SK-N-SH (cell line): ENCODE measurements at regions not wholly inside any gene's neighbourhood (a gene's known extent, or its start where the extent isn't known, plus 50 kb on each side); places are given as distances from the start of the nearest gene placed in this dataset.

Experiments
- CTCF ChIA-PET: fragments of 300-600, 350-600 bp; formaldehyde crosslinking; extraction: SDS; loops from one replicate; lab custom pipeline; 2021; lab: Yijun Ruan, JAX
- POLR2A ChIA-PET: fragments of 350-600 bp; sonication (Branson Sonifier 250); formaldehyde crosslinking; extraction: SDS; loops from one replicate; lab custom pipeline; 2020; ENCODE audit warnings: antibody characterized with exemption, inconsistent platforms; lab: Yijun Ruan, JAX
- DNase-seq: peaks from one replicate; pipeline ENCODE4 v3.0.0; 2012
- H2AFZ ChIP-seq: fragments of 200-600 bp; sonication (generic); 2 replicates; pipeline ENCODE4 v1.8.1; 2016; ENCODE audit warnings: antibody characterized with exemption, mild to moderate bottlenecking, low read depth
- H3F3A ChIP-seq: fragments of 200-600 bp; sonication (generic); replicated peaks from 2 replicates; pipeline ENCODE3; 2016; ENCODE audit warnings: antibody characterized with exemption, mild to moderate bottlenecking; ENCODE audit not compliant: insufficient read depth
- H3K27ac ChIP-seq, 2 experiments: fragments of 200-500 bp in 1 of 2; fragments of 200-600 bp in 1 of 2; sonication (Bioruptor generic) in 1 of 2; sonication (generic), shearing (Covaris generic) in 1 of 2; 2 replicates each; pipeline versions ENCODE4 v1.5.1 to v1.6.1; 2014 to 2016; ENCODE audit warnings: low read depth in 2 of 2, inconsistent platforms in 1 of 2, low read length in 1 of 2, mild to moderate bottlenecking in 1 of 2, mixed read lengths in 1 of 2
- H3K27me3 ChIP-seq: fragments of 200-600 bp; sonication (generic), shearing (Covaris generic); 2 replicates; pipeline ENCODE4 v1.6.1; 2016; ENCODE audit warnings: mixed run types; ENCODE audit not compliant: insufficient read depth
- H3K36me3 ChIP-seq, 2 experiments: fragments of 200-500 bp in 1 of 2; fragments of 200-600 bp in 1 of 2; sonication (Bioruptor generic) in 1 of 2; sonication (generic) in 1 of 2; replicated peaks in 1 of 2; 2 replicates each; pipeline versions ENCODE3 to v1.5.1; 2014 to 2016; ENCODE audit warnings: low read length in 1 of 2, mild to moderate bottlenecking in 1 of 2; ENCODE audit not compliant: insufficient read depth in 2 of 2, control insufficient read depth in 1 of 2
- H3K4me1 ChIP-seq, 2 experiments: fragments of 200-500 bp in 1 of 2; fragments of 200-600 bp in 1 of 2; sonication (Bioruptor generic) in 1 of 2; sonication (generic), shearing (Covaris generic) in 1 of 2; 2 replicates each; pipeline versions ENCODE4 v1.5.1 to v1.6.1; 2014 to 2016; ENCODE audit warnings: low read depth in 1 of 2, low read length in 1 of 2, mixed run types in 1 of 2; ENCODE audit not compliant: insufficient read depth in 2 of 2, control insufficient read depth in 1 of 2
- H3K4me2 ChIP-seq: fragments of 200-600 bp; sonication (generic), shearing (Covaris generic); 2 replicates; pipeline ENCODE4 v1.6.1; 2017; ENCODE audit warnings: mixed run types
- H3K4me3 ChIP-seq, 2 experiments: fragments of 200-500 bp in 1 of 2; fragments of 200-600 bp in 1 of 2; sonication (Bioruptor generic) in 1 of 2; sonication (generic), shearing (Covaris generic) in 1 of 2; 2 replicates each; pipeline versions ENCODE4 v1.5.1 to v1.8.1; 2014 to 2016; ENCODE audit warnings: low read depth in 2 of 2, inconsistent platforms in 1 of 2, low read length in 1 of 2, mild to moderate bottlenecking in 1 of 2, mixed read lengths in 1 of 2, moderate library complexity in 1 of 2
- H3K79me2 ChIP-seq: fragments of 200-600 bp; sonication (generic); 2 replicates; pipeline ENCODE4 v1.8.1; 2017; ENCODE audit warnings: mild to moderate bottlenecking; ENCODE audit not compliant: insufficient read depth
- H3K9ac ChIP-seq: fragments of 200-600 bp; sonication (generic); 2 replicates; pipeline ENCODE4 v1.6.1; 2017; ENCODE audit warnings: mixed run types
- H3K9me2 ChIP-seq: fragments of 200-600 bp; sonication (generic); 2 replicates; pipeline ENCODE4 v1.6.1; 2017; ENCODE audit warnings: mixed run types
- H3K9me3 ChIP-seq: fragments of 200-600 bp; sonication (generic); 2 replicates; pipeline ENCODE4 v1.6.1; 2017; ENCODE audit warnings: mixed run types, mild to moderate bottlenecking, moderate library complexity
- H4K20me1 ChIP-seq: fragments of 200-600 bp; sonication (generic); 2 replicates; pipeline ENCODE4 v1.6.1; 2017; ENCODE audit warnings: mild to moderate bottlenecking, mixed run types; ENCODE audit not compliant: insufficient read depth
- CHD2 ChIP-seq: fragments of 150-350 bp; IDR thresholded peaks from 2 replicates; pipeline ENCODE4 v1.6.1; 2018; ENCODE audit warnings: low read length; ENCODE audit not compliant: partially characterized antibody
- CTCF ChIP-seq: fragments of 200-600 bp; sonication (generic); IDR thresholded peaks from 2 replicates; pipeline ENCODE4 v1.6.1; 2017; ENCODE audit warnings: antibody characterized with exemption, mild to moderate bottlenecking, moderate library complexity
- ELF1 ChIP-seq: IDR thresholded peaks from 2 replicates; pipeline ENCODE4 v1.4.0; 2012
- EZH2phosphoT487 ChIP-seq: fragments of 200-600 bp; sonication (generic); IDR thresholded peaks from 2 replicates; pipeline ENCODE4 v1.6.1; 2017; ENCODE audit warnings: low read depth, mixed run types, mild to moderate bottlenecking, antibody characterized with exemption, moderate library complexity, borderline replicate concordance
- FOXJ3 ChIP-seq: sonication (generic); formaldehyde crosslinking; IDR thresholded peaks from 2 replicates; pipeline ENCODE4 v1.5.1; 2020; ENCODE audit warnings: mild to moderate bottlenecking, missing genetic modification reagents
- GABPA ChIP-seq: IDR thresholded peaks from 2 replicates; pipeline ENCODE4 v1.4.0; 2012; ENCODE audit warnings: low read depth, mild to moderate bottlenecking
- JUND ChIP-seq: IDR thresholded peaks from 2 replicates; pipeline ENCODE4 v1.4.0; 2012
- MAX ChIP-seq: IDR thresholded peaks from 2 replicates; pipeline ENCODE4 v1.4.0; 2012; ENCODE audit warnings: low read depth
- MXI1 ChIP-seq: IDR thresholded peaks from 2 replicates; pipeline ENCODE4 v1.6.1; 2012; ENCODE audit warnings: mild to moderate bottlenecking, low read depth, low read length, improper control_type of control experiment
- NFIC ChIP-seq: IDR thresholded peaks from 2 replicates; pipeline ENCODE4 v1.4.0; 2012; ENCODE audit warnings: borderline replicate concordance
- NRF1 ChIP-seq: IDR thresholded peaks from 2 replicates; pipeline ENCODE4 v1.6.1; 2012; ENCODE audit warnings: low read depth, mild to moderate bottlenecking, low read length
- RAD21 ChIP-seq: IDR thresholded peaks from 2 replicates; pipeline ENCODE4 v1.6.1; 2012; ENCODE audit warnings: mild to moderate bottlenecking, low read length
- RCOR1 ChIP-seq: fragments of 150-350 bp; IDR thresholded peaks from 2 replicates; pipeline ENCODE4 v1.6.1; 2017; ENCODE audit warnings: antibody characterized with exemption, low read length
- REST ChIP-seq: IDR thresholded peaks from 2 replicates; pipeline ENCODE4 v1.6.1; 2012; ENCODE audit warnings: mild to moderate bottlenecking, low read depth, low read length, moderate library complexity
- RXRA ChIP-seq: IDR thresholded peaks from 2 replicates; pipeline ENCODE4 v1.4.0; 2012; ENCODE audit warnings: low read depth, mild to moderate bottlenecking, borderline replicate concordance
- SMC3 ChIP-seq: IDR thresholded peaks from 2 replicates; pipeline ENCODE4 v1.6.1; 2012; ENCODE audit warnings: low read depth, low read length, improper control_type of control experiment
- TAF1 ChIP-seq: IDR thresholded peaks from 2 replicates; pipeline ENCODE4 v1.6.1; 2012; ENCODE audit warnings: low read depth, mild to moderate bottlenecking, low read length, moderate library complexity, borderline replicate concordance
- TCF12 ChIP-seq: IDR thresholded peaks from 2 replicates; pipeline ENCODE4 v1.4.0; 2012
- USF2 ChIP-seq: fragments of 150-350 bp; IDR thresholded peaks from 2 replicates; pipeline ENCODE4 v1.6.1; 2017; ENCODE audit warnings: antibody characterized with exemption, low read length, low read depth, borderline replicate concordance
- YY1 ChIP-seq: IDR thresholded peaks from 2 replicates; pipeline ENCODE4 v1.4.0; 2012; ENCODE audit warnings: low read depth, mild to moderate bottlenecking
- WGBS: methylation state at CpG from one replicate; pipeline ENCODE4 v1.1.6; 2017; ENCODE audit warnings: low lambda C conversion rate; 5-methylcytosine and 5-hydroxymethylcytosine counted together

GRCh38 chr16:63850979-63851378 is 1270.9 kb downstream of the CDH11 start:
- 62% methylated on average over 3 of the region's 3 CpGs for WGBS
- Histone ChIP-seq H3K9ac (no peak overlapping the region), H3K27ac (no peak overlapping the region), H3K36me3 (no peaks in the 10 kb centered on the region), H3K4me1 (no peaks in the 10 kb centered on the region), H4K20me1 (no peaks in the 10 kb centered on the region), H3K9me3 (no peaks in the 10 kb centered on the region), H3K4me2 (no peak overlapping the region), H3K9me2 (no peaks in the 10 kb centered on the region), H3F3A (no peaks in the 10 kb centered on the region), H3K79me2 (no peaks in the 10 kb centered on the region), H2AFZ (no peak overlapping the region), H3K27me3 (no peaks in the 10 kb centered on the region), H3K4me3 (no peak overlapping the region)
- no peak for DNase-seq
- no peak for TF ChIP-seq TAF1
- TF ChIP-seq RAD21: no peak
- no peak for TF ChIP-seq ELF1
- TF ChIP-seq EZH2phosphoT487: no peak
- TF ChIP-seq RCOR1: no peak
- TF ChIP-seq CHD2: no peak
- no peak for TF ChIP-seq REST
- no peak for TF ChIP-seq GABPA
- POLR2A ChIA-PET: no interaction called here
- CTCF ChIA-PET: no interaction called here

- H2AFZ ChIP-seq: no peak overlapping the region
- no peaks in the 10 kb centered on the region for H3F3A ChIP-seq
- H3K9me3 ChIP-seq: peaks cover 10% of the 10 kb centered on the region; the same call in 1 of the 2 replicates
- DNase-seq: no peak
- no peaks in the 10 kb centered on the region for H3K9me2 ChIP-seq
- H3K4me1 ChIP-seq: no peaks in the 10 kb centered on the region
- no peaks in the 10 kb centered on the region for H3K36me3 ChIP-seq
- WGBS: 73% methylated on average over 1 of the region's 1 CpG
- no peak overlapping the region for H3K4me3 ChIP-seq
- H3K9ac ChIP-seq: no peak overlapping the region
- H3K27me3 ChIP-seq: no peaks in the 10 kb centered on the region
- ChIA-PET POLR2A (no interaction called here), CTCF (interaction anchor here (0.8 to 0.9 kb wide), 2 partner anchors 8 to 16 kb away, joined by 3 read pairs; no protein-coding TSS in a partner anchor)
- H3K27ac ChIP-seq: no peak overlapping the region
- H3K79me2 ChIP-seq: no peaks in the 10 kb centered on the region
- H4K20me1 ChIP-seq: no peaks in the 10 kb centered on the region
- no peak overlapping the region for H3K4me2 ChIP-seq
- TF ChIP-seq YY1: no peak
- no peak for TF ChIP-seq USF2
- TF ChIP-seq NRF1: no peak
- TF ChIP-seq GABPA: no peak
- no peak for TF ChIP-seq MAX
- TF ChIP-seq JUND: no peak
- no peak for TF ChIP-seq MXI1
- TF ChIP-seq CTCF: no peak
- TF ChIP-seq TCF12: no peak
- TF ChIP-seq REST: no peak
- no peak for TF ChIP-seq NFIC
- TF ChIP-seq RXRA: no peak
- TF ChIP-seq SMC3: no peak
- TF ChIP-seq FOXJ3: no peak
- no peak for TF ChIP-seq CHD2
These were observed 1280.6 kb downstream of the CDH11 start for GRCh38 chr16:63841271-63841670.
